Right cardiac atrium (tissue), 5 donors: ENCODE measurements at regions not wholly inside any gene's neighbourhood (a gene's known extent, or its start where the extent isn't known, plus 50 kb on each side); places are given as distances from the start of the nearest gene placed in this dataset.
A peak's percentile ranks its signal among the peaks of the same experiment; 100 is the strongest.

Experiments used
- ATAC-seq, 2 donors: fragments of 200-7000 bp; cut with Tn5 transposase; one replicate each; pipeline versions ENCODE4 v1.8.0 to v1.9.1; 2020; ENCODE audit warnings: moderate library complexity in 2 of 2, mild to moderate bottlenecking in 1 of 2
- DNase-seq, 3 donors: peaks; one replicate each; pipeline ENCODE4 v3.0.0-alpha.2; 2020
- H3K27ac ChIP-seq: one replicate; pipeline ENCODE4 v1.5.1; 2013; ENCODE audit warnings: mild to moderate bottlenecking, low read length, control low read depth, moderate library complexity
- H3K27me3 ChIP-seq: one replicate; pipeline ENCODE4 v1.6.1; 2013; ENCODE audit not compliant: control insufficient read depth, insufficient read depth
- H3K4me1 ChIP-seq: one replicate; pipeline ENCODE4 v1.6.1; 2013; ENCODE audit warnings: low read length; ENCODE audit not compliant: control insufficient read depth, insufficient read depth
- H3K4me3 ChIP-seq: one replicate; pipeline ENCODE4 v1.5.1; 2013; ENCODE audit warnings: low read length, control low read depth
- H3K9me3 ChIP-seq: one replicate; pipeline ENCODE4 v1.6.1; 2013; ENCODE audit warnings: low read length; ENCODE audit not compliant: control insufficient read depth
- WGBS: extraction: QIAGEN DNeasy Blood & Tissue Kit; methylation state at CpG from one replicate; pipeline ENCODE4 v1.1.7; 2013; 5-methylcytosine and 5-hydroxymethylcytosine counted together
- intact Hi-C, 4 donors: fragments of 100-400 bp; cut with DNase I; formaldehyde crosslinking; loops; one replicate each; pipeline versions ENCODE4 v1.11.0 to v1.14.0; 2022 to 2023
- donor health status: healthy with polysubstance abuse.
- donor health status: DM: no; HTN: yes; CAD: no.
- donor health status: DM: no; HTN: no; CAD: no.
- donor health status: DM: no; HTN: yes; CAD: no; lungs with severe emphysema.
- donor health status: DM: yes; HTN: yes; CAD: no.

DNA sequence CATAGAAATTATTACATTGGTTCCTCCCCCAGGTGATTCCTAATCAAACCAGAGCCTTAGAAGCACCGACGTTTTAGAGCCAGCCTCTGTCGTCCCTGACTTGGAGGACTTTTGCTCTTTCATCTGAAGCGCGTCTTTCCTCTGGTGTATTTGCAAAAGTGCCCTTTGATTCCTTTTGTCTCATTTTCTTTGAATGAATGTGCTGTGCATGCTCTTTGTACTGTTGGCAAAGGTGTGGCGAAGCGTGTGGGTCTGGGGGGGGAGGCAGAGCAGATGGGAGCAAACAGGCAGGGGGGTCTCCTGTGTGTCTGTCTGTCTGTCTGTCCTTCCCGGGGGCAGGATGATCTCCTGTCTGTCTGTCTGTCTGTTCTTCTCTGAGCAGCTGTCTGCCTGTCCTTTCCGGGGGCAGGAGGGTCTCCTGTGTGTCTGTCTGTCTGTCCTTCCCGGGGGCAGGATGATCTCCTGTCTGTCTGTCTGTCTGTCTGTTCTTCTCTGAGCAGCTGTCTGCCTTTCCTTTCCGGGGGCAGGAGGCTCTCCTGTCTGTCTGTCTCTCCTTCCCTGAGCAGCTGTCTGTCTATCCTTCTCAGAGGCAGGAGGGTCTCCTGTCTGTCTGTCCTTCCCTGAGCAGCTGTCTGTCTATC lies 205.5 kb upstream of the MYT1L start:
- intact Hi-C loops: no loop called here
- Histone ChIP-seq H3K9me3 (no peaks in the 10 kb centered on the region), H3K27me3 (no peaks in the 10 kb centered on the region), H3K4me1 (no peaks in the 10 kb centered on the region), H3K27ac (no peak overlapping the region), H3K4me3 (no peak overlapping the region)
- no peak for ATAC-seq
- DNase-seq: no peak
- 76% methylated on average over 11 of the region's 11 CpGs for WGBS

DNA sequence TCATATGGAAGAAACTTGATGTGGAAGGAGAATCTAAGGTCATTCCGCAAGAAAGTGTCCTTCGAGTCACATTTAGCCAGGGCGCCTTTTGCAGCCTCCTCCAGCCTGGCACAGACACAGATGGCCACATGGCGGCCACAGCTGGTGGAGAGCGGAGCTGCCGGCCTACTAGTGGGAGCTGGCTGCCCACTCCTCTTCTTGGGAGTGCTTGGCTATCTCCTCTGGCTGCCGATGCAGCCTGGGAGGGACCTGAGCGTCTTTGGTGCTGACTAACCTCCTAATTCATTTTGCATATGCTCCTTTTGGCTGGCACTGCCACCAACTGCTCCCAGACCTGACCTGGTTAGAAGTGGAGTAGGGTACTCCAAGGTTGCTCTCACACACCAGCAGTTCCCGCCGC lies 199.3 kb upstream of the MYT1L start:
- WGBS: 84% methylated on average over 10 of the region's 10 CpGs
- no peaks in the 10 kb centered on the region for H3K4me1 ChIP-seq
- H3K27me3 ChIP-seq: no peaks in the 10 kb centered on the region
- intact Hi-C loops: no loop called here
- ATAC-seq (no peak), DNase-seq (no peak)
- no peak overlapping the region for H3K27ac ChIP-seq
- H3K9me3 ChIP-seq: no peaks in the 10 kb centered on the region
- no peak overlapping the region for H3K4me3 ChIP-seq

DNA sequence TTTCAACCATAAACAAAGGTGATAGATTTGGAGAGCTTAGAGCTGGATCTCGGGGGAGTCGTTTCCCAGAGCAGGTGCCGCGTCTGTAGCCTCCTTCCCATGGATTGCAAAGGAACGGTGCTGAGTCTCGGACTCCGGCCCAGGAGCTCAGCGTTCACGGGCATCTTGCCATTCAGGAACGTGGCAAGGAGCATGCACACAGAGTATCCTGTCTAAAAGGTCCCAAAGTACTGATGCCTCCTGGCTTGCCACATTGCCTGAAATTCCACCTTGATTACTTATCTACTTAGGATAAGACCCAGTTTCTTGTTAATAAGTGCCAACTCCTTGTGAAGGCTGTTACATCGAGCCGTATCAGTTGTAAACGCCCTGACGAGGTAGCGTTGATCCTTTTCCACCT lies 197.8 kb upstream of the MYT1L start:
- no peaks in the 10 kb centered on the region for H3K9me3 ChIP-seq
- 85% methylated on average over 15 of the region's 15 CpGs for WGBS
- intact Hi-C loops: no loop called here
- H3K4me3 ChIP-seq: no peak overlapping the region
- no peaks in the 10 kb centered on the region for H3K4me1 ChIP-seq
- H3K27me3 ChIP-seq: no peaks in the 10 kb centered on the region
- DNase-seq (no peak), ATAC-seq (no peak)
- no peak overlapping the region for H3K27ac ChIP-seq

DNA sequence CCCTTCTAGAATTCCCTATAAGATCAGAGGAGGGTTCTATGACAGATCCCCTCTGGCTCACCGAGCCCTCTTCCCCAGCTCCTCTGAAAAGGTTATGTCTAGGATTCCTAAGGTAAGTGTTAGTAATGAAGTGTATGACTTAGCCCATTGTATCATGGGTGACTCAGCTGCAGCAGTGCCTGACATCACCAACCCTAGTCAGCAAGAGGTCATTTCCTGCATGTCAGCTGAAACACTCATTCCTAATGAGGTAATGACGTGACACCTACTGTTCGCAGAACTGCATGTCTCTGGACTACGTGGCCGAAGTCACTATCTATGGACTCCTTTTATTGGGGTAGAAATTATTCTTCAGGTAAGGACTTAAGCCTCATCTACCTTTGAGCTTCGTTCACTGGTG lies 196.1 kb upstream of the MYT1L start:
- intact Hi-C loops: no loop called here
- Histone ChIP-seq H3K4me1 (no peaks in the 10 kb centered on the region), H3K27me3 (no peaks in the 10 kb centered on the region), H3K9me3 (no peaks in the 10 kb centered on the region), H3K4me3 (no peak overlapping the region), H3K27ac (no peak overlapping the region)
- ATAC-seq (no peak), DNase-seq (no peak)
- 50% methylated on average over 6 of the region's 6 CpGs for WGBS

DNA sequence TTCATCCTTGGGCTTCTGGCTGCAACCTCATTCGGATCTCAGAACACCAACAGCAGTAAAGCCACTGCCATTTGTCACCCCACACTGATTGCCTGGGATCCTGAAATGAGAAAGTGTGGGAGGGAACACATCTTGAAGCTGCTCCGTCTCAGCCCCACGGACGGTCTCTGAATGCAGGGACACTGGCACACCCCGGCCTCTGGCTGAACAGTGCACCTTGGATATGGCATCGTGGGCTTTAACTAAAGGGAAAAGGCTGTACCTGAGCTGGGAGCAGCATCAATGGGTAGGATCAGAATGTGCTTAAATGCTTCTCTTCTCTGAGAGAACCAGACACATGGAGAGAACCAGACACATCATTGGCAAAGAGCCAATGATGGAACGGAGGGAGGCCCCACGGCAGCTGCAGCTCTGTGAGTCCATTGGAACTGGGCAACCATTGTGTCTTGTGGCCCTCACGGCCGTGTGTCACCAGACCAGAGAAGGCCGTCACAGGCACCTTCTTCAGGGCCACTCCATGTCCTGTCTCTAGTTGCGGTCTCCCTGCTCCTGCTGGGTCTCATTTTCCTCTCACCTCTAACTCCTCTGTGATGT lies 193.4 kb upstream of the MYT1L start:
- 56% methylated on average over 12 of the region's 12 CpGs for WGBS
- Histone ChIP-seq H3K4me1 (no peaks in the 10 kb centered on the region), H3K4me3 (no peak overlapping the region), H3K27me3 (no peaks in the 10 kb centered on the region), H3K27ac (no peak overlapping the region), H3K9me3 (no peaks in the 10 kb centered on the region)
- intact Hi-C loops: no loop called here
- ATAC-seq (no peak), DNase-seq (no peak)

DNA sequence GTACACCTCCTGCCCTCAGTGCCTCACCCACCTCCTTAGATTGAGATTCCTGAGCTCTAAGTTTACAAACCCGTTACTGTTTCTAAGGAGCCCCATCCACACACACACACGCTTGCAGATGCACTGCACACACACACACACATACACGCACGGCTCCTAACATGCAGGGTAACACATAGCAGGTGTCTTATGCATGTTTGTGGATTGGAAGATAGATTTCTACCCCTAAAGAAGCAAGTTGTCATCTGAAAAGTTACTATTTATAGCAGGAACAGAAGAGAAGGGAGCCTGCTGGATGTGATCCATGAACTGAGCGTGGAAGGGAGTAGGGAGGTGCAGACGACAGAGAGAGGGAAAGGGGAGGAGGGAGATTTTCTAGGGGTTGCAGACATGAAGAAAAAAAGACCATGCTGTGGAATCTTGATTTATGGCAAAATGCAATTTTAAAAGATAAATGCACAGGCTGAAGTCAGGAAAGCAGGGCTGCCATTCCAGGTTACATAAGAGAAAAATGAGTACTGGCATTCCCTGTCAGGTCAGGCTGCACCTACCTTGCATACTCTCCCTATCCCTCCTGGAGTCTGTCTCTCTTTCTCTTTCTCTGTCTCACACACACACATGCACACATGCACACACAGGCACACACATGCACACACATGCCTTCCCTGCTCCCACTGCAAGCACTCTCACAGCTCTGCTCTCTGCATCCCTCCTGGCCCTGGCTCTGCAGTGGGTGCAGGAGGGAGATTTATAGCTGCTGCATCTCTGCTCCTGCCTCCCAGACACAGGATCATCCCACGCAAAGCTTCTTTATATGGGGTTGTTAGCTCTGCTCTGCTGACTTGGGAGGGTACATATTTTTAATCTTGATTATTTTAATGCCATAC lies 192.6 kb upstream of the MYT1L start:
- ATAC-seq (peak in 1 of 2 donors; percentile 23), DNase-seq (no peak)
- H3K27ac ChIP-seq: no peak overlapping the region
- intact Hi-C loops: no loop called here
- H3K27me3 ChIP-seq: no peaks in the 10 kb centered on the region
- 35% methylated on average over 7 of the region's 7 CpGs for WGBS
- no peaks in the 10 kb centered on the region for H3K4me1 ChIP-seq
- no peak overlapping the region for H3K4me3 ChIP-seq
- H3K9me3 ChIP-seq: no peaks in the 10 kb centered on the region

DNA sequence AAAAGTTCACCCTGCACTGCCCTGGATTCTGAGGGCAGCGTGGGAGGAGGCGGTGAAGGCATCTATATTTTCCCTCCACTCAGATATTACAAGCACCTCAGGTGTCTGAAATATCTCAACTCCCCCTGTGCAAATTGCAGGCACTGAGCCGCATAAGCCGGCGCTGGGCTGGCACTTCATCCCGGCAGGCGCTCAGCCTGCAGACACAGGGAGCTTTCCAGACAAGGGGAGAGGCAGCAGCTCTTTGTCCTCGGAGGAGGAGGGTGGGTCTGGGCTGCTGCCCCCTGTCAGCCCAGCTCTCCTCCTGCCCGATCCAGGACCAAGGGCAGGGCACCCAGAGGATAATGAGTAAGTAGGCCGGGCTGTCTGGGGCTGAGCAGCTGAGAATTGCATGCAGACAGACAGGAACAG lies 189.3 kb upstream of the MYT1L start:
- ATAC-seq: no peak
- no peaks in the 10 kb centered on the region for H3K9me3 ChIP-seq

DNA sequence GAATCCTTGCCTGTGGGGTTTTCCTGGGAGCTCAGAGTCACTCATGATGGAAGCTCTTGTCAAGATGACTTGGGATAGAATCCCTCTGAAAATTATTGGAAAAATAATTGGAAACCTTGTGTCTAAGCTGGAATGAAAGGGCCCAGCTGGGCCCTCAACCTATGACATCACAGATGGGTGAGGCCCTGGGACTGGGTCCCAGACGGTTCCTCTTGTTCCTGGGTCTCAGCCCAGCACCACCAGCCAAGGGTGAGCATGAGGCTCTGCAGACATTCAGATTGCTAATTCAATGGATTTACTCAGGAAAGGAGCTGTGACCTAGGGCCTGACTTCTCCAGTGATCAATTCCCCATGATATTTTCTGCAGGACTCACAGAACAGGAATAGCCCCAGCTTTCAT lies 188.3 kb upstream of the MYT1L start:
- Histone ChIP-seq H3K27me3 (no peaks in the 10 kb centered on the region), H3K9me3 (no peaks in the 10 kb centered on the region), H3K4me3 (no peak overlapping the region), H3K27ac (no peak overlapping the region), H3K4me1 (no peaks in the 10 kb centered on the region)
- WGBS: 28% methylated on average over 1 of the region's 1 CpG
- ATAC-seq (no peak), DNase-seq (no peak)
- intact Hi-C loops: no loop called here

More for the DNA sequence above, 189.3 kb upstream of the MYT1L start:
- Histone ChIP-seq H3K4me1 (no peaks in the 10 kb centered on the region), H3K4me3 (no peak overlapping the region), H3K27ac (no peak overlapping the region), H3K27me3 (no peaks in the 10 kb centered on the region)
- intact Hi-C loops: no loop called here
- WGBS: 32% methylated on average over 10 of the region's 10 CpGs
- DNase-seq: no peak

DNA sequence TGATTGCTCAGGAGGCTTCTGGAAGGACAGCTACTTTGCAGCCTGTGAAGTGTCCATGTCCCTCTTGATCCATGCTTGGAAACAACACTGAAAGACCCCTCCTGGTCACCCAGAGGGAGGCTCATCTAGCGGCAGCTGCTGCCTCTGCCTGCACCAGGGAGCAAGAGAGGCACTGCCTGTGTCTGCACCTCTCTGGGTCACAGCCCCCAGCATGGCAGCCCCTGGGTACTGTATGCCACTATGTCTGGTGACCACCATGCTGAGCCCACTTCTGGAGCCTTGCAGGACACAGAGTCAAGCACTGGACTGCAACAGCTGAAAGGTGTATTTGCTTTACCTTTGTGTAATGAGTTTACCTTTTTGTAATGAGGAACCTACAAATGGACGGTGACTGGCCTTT lies 186.3 kb upstream of the MYT1L start:
- no peak for ATAC-seq

DNA sequence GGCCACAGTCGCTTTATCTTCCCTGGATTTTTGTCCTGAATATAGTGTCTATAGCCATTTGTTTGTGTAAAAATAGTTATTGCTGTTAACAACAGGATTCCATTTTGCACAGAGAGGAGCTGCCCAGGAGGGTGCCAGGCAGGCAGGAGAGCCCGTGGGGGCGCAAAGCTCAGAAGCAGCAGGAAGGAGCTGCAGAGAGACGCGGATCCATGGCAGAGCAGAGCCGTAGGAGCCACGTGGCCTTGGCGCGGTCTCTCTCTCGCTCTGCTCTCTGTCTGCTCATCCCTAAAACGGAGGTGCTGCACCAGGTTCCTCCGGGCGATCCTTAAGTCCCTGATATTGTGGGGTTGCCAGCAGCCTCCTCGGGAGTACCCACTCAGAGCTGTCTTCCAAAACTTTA lies 185.3 kb upstream of the MYT1L start:
- no peak for ATAC-seq
- intact Hi-C loops: no loop called here
- Histone ChIP-seq H3K9me3 (no peaks in the 10 kb centered on the region), H3K27ac (no peak overlapping the region), H3K27me3 (no peaks in the 10 kb centered on the region), H3K4me3 (no peak overlapping the region), H3K4me1 (no peaks in the 10 kb centered on the region)
- 84% methylated on average over 14 of the region's 14 CpGs for WGBS
- DNase-seq: no peak

More for the DNA sequence above, 186.3 kb upstream of the MYT1L start:
- whole genome bisulfite sequencing: 87% methylated on average over 2 of the region's 2 CpGs
- Histone ChIP-seq H3K27ac (no peak overlapping the region), H3K27me3 (no peaks in the 10 kb centered on the region), H3K9me3 (no peaks in the 10 kb centered on the region), H3K4me1 (no peaks in the 10 kb centered on the region), H3K4me3 (no peak overlapping the region)
- DNase-seq: no peak
- intact Hi-C loops: no loop called here

DNA sequence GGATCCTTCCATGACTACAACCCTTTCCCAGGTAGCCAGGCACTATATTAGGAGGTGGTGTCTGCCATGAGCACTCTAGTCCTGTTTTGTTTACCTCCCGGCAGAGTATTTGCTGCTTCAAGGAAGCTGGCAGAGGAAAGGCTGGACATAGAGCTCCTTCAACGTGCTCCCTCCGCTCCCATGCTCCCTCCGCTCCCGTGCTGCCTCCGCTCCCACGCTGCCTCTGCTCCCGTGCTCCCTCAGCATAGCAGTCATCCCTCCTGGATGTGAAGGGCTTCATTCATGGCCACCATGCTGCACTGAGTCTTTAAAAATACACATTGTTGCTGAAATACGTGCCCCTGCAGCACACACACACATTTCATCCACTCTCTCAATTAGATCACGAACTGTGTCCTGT lies 181.9 kb upstream of the MYT1L start:
- 79% methylated on average over 10 of the region's 10 CpGs for WGBS
- no peak for ATAC-seq
- H3K27ac ChIP-seq: no peak overlapping the region
- H3K4me1 ChIP-seq: no peaks in the 10 kb centered on the region
- no peak overlapping the region for H3K4me3 ChIP-seq
- no peaks in the 10 kb centered on the region for H3K9me3 ChIP-seq
- H3K27me3 ChIP-seq: no peaks in the 10 kb centered on the region
- no peak for DNase-seq
- intact Hi-C loops: no loop called here
